Neural crest cell (in vitro differentiated cells): ENCODE measurements at regions not wholly inside any gene's neighbourhood (a gene's known extent, or its start where the extent isn't known, plus 50 kb on each side); places are given as distances from the start of the nearest gene placed in this dataset.

Experiments
- DNase-seq: peaks from one replicate; pipeline ENCODE4 v3.0.0; 2021; ENCODE audit warnings: low read depth, mixed read lengths, low spot score
- H3K27ac Mint-ChIP-seq: one replicate; pipeline ENCODE4 v1.8.0; 2021; ENCODE audit warnings: mild to moderate bottlenecking, mixed read lengths; ENCODE audit not compliant: unreplicated experiment
- H3K27me3 Mint-ChIP-seq: 2 replicates; pipeline ENCODE4 v1.8.0; 2021; ENCODE audit warnings: low read depth, mild to moderate bottlenecking, mixed read lengths
- H3K36me3 Mint-ChIP-seq: 2 replicates; pipeline ENCODE4 v1.8.0; 2021; ENCODE audit warnings: low read depth, mild to moderate bottlenecking, mixed read lengths
- H3K4me1 Mint-ChIP-seq: 2 replicates; pipeline ENCODE4 v1.8.0; 2021; ENCODE audit warnings: mixed read lengths
- H3K4me3 Mint-ChIP-seq: one replicate; pipeline ENCODE4 v1.8.0; 2021; ENCODE audit warnings: mild to moderate bottlenecking, mixed read lengths
- H3K9me3 Mint-ChIP-seq: 2 replicates; pipeline ENCODE4 v1.8.0; 2021; ENCODE audit warnings: mixed read lengths
- TF ChIP-seq, protein P1 (sequence below): fragments of 200-600 bp; sonication (generic); conservative IDR thresholded peaks from 2 replicates; pipeline ENCODE4 v1.5.0; 2021; ENCODE audit warnings: antibody characterized with exemption, mild to moderate bottlenecking

GRCh38 chr3:124395162-124395561 is 335.1 kb upstream of the UMPS start:
- Mint-ChIP-seq H3K9me3 (no peaks in the 10 kb centered on the region), H3K36me3 (peaks cover 2% of the 10 kb centered on the region), H3K4me3 (no peak overlapping the region), H3K4me1 (peaks cover 21% of the 10 kb centered on the region), H3K27me3 (no peaks in the 10 kb centered on the region), H3K27ac (no peak overlapping the region)
- TF ChIP-seq, protein P1, sequence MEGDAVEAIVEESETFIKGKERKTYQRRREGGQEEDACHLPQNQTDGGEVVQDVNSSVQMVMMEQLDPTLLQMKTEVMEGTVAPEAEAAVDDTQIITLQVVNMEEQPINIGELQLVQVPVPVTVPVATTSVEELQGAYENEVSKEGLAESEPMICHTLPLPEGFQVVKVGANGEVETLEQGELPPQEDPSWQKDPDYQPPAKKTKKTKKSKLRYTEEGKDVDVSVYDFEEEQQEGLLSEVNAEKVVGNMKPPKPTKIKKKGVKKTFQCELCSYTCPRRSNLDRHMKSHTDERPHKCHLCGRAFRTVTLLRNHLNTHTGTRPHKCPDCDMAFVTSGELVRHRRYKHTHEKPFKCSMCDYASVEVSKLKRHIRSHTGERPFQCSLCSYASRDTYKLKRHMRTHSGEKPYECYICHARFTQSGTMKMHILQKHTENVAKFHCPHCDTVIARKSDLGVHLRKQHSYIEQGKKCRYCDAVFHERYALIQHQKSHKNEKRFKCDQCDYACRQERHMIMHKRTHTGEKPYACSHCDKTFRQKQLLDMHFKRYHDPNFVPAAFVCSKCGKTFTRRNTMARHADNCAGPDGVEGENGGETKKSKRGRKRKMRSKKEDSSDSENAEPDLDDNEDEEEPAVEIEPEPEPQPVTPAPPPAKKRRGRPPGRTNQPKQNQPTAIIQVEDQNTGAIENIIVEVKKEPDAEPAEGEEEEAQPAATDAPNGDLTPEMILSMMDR, result no peak
- no peak for DNase-seq

- Mint-ChIP-seq H3K4me3 (no peak overlapping the region), H3K4me1 (peaks cover 15% of the 10 kb centered on the region), H3K27me3 (no peaks in the 10 kb centered on the region), H3K36me3 (peaks cover 5% of the 10 kb centered on the region), H3K27ac (no peak overlapping the region), H3K9me3 (no peaks in the 10 kb centered on the region)
- DNase-seq, result no peak
- TF ChIP-seq, protein P1, result no peak
Measured at GRCh38 chr3:124395584-124396338, 334.5 kb upstream of the UMPS start.

DNA sequence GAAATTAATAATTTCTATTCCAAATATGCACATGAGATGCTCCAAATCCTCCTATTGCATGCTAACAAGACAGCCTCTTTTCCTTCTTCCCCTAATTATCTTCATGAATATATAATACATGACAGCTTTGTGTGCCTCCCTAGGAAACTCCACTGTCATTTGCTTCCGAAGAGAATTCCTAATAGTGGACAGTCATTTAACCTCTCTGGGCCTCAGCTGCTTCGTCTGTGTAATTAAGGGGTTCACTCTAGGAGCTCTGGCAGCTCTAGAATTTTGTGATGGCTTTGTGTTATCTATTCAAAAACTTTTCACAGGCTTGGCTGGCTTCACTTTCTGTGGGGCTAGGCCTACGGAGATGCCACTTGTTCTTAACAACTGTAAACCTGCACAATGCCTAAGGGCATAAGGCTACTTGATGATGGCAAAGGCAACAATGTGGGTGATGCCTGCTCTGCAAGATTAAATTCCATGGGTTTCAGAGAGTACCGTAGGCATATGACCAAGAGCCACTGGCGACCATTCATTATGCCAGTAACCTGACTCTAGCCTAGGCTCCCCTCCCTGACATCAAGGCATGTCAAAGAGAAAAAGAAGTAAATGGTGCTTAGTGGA is 333.8 kb upstream of the UMPS start:
- no peak overlapping the region for H3K4me3 Mint-ChIP-seq
- TF ChIP-seq, protein P1, result no peak
- H3K9me3 Mint-ChIP-seq, result no peaks in the 10 kb centered on the region
- no peaks in the 10 kb centered on the region for H3K27me3 Mint-ChIP-seq
- no peak overlapping the region for H3K27ac Mint-ChIP-seq
- peaks cover 5% of the 10 kb centered on the region for H3K36me3 Mint-ChIP-seq
- DNase-seq, result no peak
- H3K4me1 Mint-ChIP-seq, result peaks cover 9% of the 10 kb centered on the region

- Mint-ChIP-seq H3K27me3 (no peaks in the 10 kb centered on the region), H3K9me3 (no peaks in the 10 kb centered on the region), H3K27ac (no peak overlapping the region), H3K4me3 (no peak overlapping the region), H3K4me1 (peaks cover 12% of the 10 kb centered on the region), H3K36me3 (peaks cover 5% of the 10 kb centered on the region)
- TF ChIP-seq, protein P1, result no peak
- no peak for DNase-seq
Measured at GRCh38 chr3:124397088-124397487, 333.2 kb upstream of the UMPS start.

GRCh38 chr3:124398594-124398993 is 331.7 kb upstream of the UMPS start:
- H3K27ac Mint-ChIP-seq, result no peak overlapping the region
- no peaks in the 10 kb centered on the region for H3K9me3 Mint-ChIP-seq
- no peak overlapping the region for H3K4me3 Mint-ChIP-seq
- no peak for DNase-seq
- peaks cover 12% of the 10 kb centered on the region for H3K4me1 Mint-ChIP-seq
- H3K27me3 Mint-ChIP-seq, result no peaks in the 10 kb centered on the region
- TF ChIP-seq, protein P1, result no peak
- H3K36me3 Mint-ChIP-seq, result peaks cover 5% of the 10 kb centered on the region
